ENCODE measurements at regions not wholly inside any gene's neighbourhood (a gene's known extent, or its start where the extent isn't known, plus 50 kb on each side); places are given as distances from the start of the nearest gene placed in this dataset.

DNA sequence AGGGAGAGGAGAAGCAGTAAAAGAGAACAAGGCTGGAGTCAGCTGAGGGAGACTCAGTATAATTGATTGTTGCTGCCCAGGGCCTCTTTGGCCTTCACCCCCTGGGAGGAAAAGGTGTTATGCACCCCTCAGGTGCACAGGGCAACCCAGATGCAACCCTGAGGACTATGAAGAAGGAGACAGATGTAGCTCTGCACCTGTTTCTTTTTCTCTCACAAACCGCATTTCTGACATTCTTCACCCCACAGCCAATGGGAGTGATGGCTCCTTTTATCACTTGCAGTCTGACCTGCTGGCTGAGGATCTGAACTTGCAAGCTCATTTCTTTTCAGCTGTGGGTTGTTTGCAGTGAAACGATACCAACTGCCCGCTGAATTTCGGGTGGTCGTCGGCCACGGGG lies 64.1 kb upstream of the F13A1 start:
- TF ChIP-seq, protein P1, sequence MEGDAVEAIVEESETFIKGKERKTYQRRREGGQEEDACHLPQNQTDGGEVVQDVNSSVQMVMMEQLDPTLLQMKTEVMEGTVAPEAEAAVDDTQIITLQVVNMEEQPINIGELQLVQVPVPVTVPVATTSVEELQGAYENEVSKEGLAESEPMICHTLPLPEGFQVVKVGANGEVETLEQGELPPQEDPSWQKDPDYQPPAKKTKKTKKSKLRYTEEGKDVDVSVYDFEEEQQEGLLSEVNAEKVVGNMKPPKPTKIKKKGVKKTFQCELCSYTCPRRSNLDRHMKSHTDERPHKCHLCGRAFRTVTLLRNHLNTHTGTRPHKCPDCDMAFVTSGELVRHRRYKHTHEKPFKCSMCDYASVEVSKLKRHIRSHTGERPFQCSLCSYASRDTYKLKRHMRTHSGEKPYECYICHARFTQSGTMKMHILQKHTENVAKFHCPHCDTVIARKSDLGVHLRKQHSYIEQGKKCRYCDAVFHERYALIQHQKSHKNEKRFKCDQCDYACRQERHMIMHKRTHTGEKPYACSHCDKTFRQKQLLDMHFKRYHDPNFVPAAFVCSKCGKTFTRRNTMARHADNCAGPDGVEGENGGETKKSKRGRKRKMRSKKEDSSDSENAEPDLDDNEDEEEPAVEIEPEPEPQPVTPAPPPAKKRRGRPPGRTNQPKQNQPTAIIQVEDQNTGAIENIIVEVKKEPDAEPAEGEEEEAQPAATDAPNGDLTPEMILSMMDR (IDR thresholded peaks at IDR 0.05): no peak
- TF ChIP-seq POLR2A (IDR thresholded peaks at IDR 0.05): no peak
